ENCODE measurements at regions not wholly inside any gene's neighbourhood (a gene's known extent, or its start where the extent isn't known, plus 50 kb on each side); places are given as distances from the start of the nearest gene placed in this dataset.
"Not testable (repeated sequence)": the region's sequence is repeated elsewhere in the genome, so short reads cannot be mapped to it uniquely, and the experiment has no call there.

DNA sequence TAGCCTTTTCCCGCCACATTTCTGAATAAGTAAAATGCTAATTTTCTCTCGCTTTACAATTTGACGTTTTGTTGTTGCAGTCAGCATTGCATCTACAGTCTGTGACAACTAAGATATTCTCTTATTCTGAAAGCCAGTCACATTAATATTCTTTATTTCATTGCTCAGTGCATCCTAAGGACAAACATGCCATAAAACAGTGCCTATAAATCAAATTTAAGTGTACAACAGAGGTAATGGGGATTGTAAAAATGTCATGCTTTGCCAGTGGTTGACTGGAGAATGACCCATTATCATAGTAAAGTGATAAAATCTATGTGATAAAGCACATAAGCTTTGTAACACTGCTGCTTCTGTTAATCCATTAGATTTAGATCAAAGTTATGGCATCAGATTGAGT is 1850.0 kb upstream of the ACO1 start:
- no peaks in the 10 kb centered on the region for H3K36me3 Mint-ChIP-seq
- H3K4me1 Mint-ChIP-seq: no peaks in the 10 kb centered on the region
- H3K36me3 ChIP-seq (ENCODE audit: control insufficient read depth in 2 of 2, extremely low read depth in 1 of 2, insufficient read depth in 1 of 2, low read length in 1 of 2): no peaks in the 10 kb centered on the region
- ATAC-seq (replicated peaks in 1 of 4): no peak
- H3K4me3 ChIP-seq (ENCODE audit: control insufficient read depth in 1 of 2, extremely low read depth in 1 of 2, low read length in 1 of 2): no peak overlapping the region
- H3K27me3 ChIP-seq (replicated peaks in 1 of 2; ENCODE audit: control insufficient read depth in 2 of 2, extremely low read depth in 1 of 2, insufficient read depth in 2 of 2, low read length in 1 of 2): no peaks in the 10 kb centered on the region
- CTCF ChIA-PET: no interaction called here
- H3K27ac Mint-ChIP-seq: no peak overlapping the region
- no peaks in the 10 kb centered on the region for H3K4me1 ChIP-seq (ENCODE audit: control insufficient read depth in 1 of 2, extremely low read depth in 1 of 2, insufficient read depth in 2 of 2, low read length in 2 of 2)
- POLR2A ChIA-PET: no interaction called here
- no peak overlapping the region for H3K27ac ChIP-seq (ENCODE audit: low read length)
- H3K9me3 ChIP-seq: peaks cover 2% of the 10 kb centered on the region
- WGBS (ENCODE audit: insufficient coverage): 92% methylated on average over 3 of the region's 3 CpGs
- peaks cover 0 to 4% (median 2%) of the 10 kb centered on the region in 3 donors for H3K9me3 Mint-ChIP-seq
- no peak for DNase-seq
- no peak overlapping the region for H3K4me3 Mint-ChIP-seq
- no peaks in the 10 kb centered on the region for H3K27me3 Mint-ChIP-seq

DNA sequence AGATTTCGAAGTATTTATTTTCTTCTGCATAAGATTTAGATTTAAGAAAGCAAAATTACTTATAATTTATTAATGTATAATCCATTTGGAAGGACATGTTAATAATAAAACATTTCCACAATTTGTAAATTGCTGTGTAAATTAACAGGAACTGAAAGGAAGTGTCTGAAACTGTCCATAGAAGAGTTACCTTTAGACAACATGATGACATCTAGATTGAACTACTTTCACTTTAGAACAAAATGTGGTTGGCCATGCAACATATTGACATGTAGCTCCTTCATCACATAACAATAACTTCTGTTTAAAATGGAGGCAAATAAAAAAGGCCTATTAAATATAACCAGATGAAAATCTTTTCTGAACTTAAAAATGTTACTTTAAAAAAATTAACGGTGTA is 1849.5 kb upstream of the ACO1 start:
- WGBS (ENCODE audit: insufficient coverage): no CpG with 5 or more reads among the region's 2 CpGs
- Histone ChIP-seq H3K27me3 (replicated peaks in 1 of 2; ENCODE audit: control insufficient read depth in 2 of 2, extremely low read depth in 1 of 2, insufficient read depth in 2 of 2, low read length in 1 of 2) (no peaks in the 10 kb centered on the region), H3K36me3 (ENCODE audit: control insufficient read depth in 2 of 2, extremely low read depth in 1 of 2, insufficient read depth in 1 of 2, low read length in 1 of 2) (no peaks in the 10 kb centered on the region), H3K27ac (ENCODE audit: low read length) (no peak overlapping the region), H3K4me3 (ENCODE audit: control insufficient read depth in 1 of 2, extremely low read depth in 1 of 2, low read length in 1 of 2) (no peak overlapping the region), H3K9me3 (no peaks in the 10 kb centered on the region), H3K4me1 (ENCODE audit: control insufficient read depth in 1 of 2, extremely low read depth in 1 of 2, insufficient read depth in 2 of 2, low read length in 2 of 2) (no peaks in the 10 kb centered on the region)
- no peak overlapping the region for H3K4me3 Mint-ChIP-seq
- DNase-seq (no peak), ATAC-seq (replicated peaks in 1 of 4) (no peak)
- H3K27ac Mint-ChIP-seq: no peak overlapping the region
- no peaks in the 10 kb centered on the region for H3K36me3 Mint-ChIP-seq
- no peaks in the 10 kb centered on the region for H3K4me1 Mint-ChIP-seq
- H3K9me3 Mint-ChIP-seq: peaks cover 0 to 4% (median 2%) of the 10 kb centered on the region in 3 donors
- ChIA-PET CTCF (no interaction called here), POLR2A (no interaction called here)
- H3K27me3 Mint-ChIP-seq: no peaks in the 10 kb centered on the region

DNA sequence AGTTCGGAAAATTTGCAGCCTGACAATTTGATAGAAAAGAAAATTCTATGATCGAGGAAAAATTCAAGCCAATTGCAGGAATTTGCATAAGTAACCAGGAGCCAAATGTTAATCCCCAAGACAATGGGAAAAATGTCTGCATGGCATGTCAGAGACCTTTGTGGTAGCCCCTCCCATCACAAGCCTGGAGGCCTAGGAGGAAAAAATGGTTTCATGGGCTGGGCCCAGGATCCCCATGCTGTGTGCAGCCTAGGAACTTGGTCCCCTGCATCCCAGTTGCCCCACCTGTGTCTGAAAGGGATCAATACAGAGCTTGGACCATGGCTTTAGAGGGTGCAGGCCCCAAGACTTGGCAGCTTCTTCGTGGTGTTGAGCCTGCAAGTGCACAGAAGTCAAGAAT is 1847.9 kb upstream of the ACO1 start:
- ChIA-PET CTCF (no interaction called here), POLR2A (interaction anchor here in 1 of 2 donors (0.6 kb wide), 1 partner anchor 13 kb away, joined by 3 read pairs; no protein-coding TSS in a partner anchor)
- Histone ChIP-seq H3K9me3 (no peaks in the 10 kb centered on the region), H3K27me3 (replicated peaks in 1 of 2; ENCODE audit: control insufficient read depth in 2 of 2, extremely low read depth in 1 of 2, insufficient read depth in 2 of 2, low read length in 1 of 2) (no peaks in the 10 kb centered on the region), H3K36me3 (ENCODE audit: control insufficient read depth in 2 of 2, extremely low read depth in 1 of 2, insufficient read depth in 1 of 2, low read length in 1 of 2) (no peaks in the 10 kb centered on the region), H3K4me3 (ENCODE audit: control insufficient read depth in 1 of 2, extremely low read depth in 1 of 2, low read length in 1 of 2) (no peak overlapping the region), H3K4me1 (ENCODE audit: control insufficient read depth in 1 of 2, extremely low read depth in 1 of 2, insufficient read depth in 2 of 2, low read length in 2 of 2) (no peaks in the 10 kb centered on the region), H3K27ac (ENCODE audit: low read length) (no peak overlapping the region)
- no peaks in the 10 kb centered on the region for H3K27me3 Mint-ChIP-seq
- peaks cover 4 to 7% (median 6%) of the 10 kb centered on the region in 3 donors for H3K9me3 Mint-ChIP-seq
- H3K4me3 Mint-ChIP-seq: no peak overlapping the region
- 79% methylated on average over 3 of the region's 3 CpGs for WGBS (ENCODE audit: insufficient coverage)
- H3K4me1 Mint-ChIP-seq: no peaks in the 10 kb centered on the region
- ATAC-seq (replicated peaks in 1 of 4) (no peak), DNase-seq (no peak)
- no peaks in the 10 kb centered on the region for H3K36me3 Mint-ChIP-seq
- H3K27ac Mint-ChIP-seq: no peak overlapping the region

DNA sequence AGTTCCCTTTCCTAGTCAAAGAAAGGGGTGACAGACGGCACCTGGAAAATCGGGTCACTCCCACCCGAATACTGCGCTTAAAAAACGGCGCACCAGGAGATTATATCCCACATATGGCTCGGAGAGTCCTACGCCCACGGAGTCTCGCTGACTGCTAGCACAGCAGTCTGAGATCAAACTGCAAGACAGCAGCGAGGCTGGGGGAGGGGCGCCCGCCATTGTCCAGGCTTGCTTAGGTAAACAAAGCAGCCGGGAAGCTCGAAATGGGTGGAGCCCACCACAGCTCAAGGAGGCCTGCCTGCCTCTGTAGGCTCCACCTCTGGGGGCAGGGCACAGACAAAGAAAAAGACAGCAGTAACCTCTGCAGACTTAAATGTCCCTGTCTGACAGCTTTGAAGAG is 1844.7 kb upstream of the ACO1 start:
- DNase-seq; H3K27ac ChIP-seq (ENCODE audit: low read length); H3K36me3 ChIP-seq (ENCODE audit: control insufficient read depth in 2 of 2, extremely low read depth in 1 of 2, insufficient read depth in 1 of 2, low read length in 1 of 2); H3K36me3 Mint-ChIP-seq; H3K9me3 Mint-ChIP-seq; H3K9me3 ChIP-seq; H3K4me3 Mint-ChIP-seq; H3K4me1 Mint-ChIP-seq; H3K27ac Mint-ChIP-seq; H3K4me1 ChIP-seq (ENCODE audit: control insufficient read depth in 1 of 2, extremely low read depth in 1 of 2, insufficient read depth in 2 of 2, low read length in 2 of 2); CTCF ChIA-PET; POLR2A ChIA-PET; ATAC-seq (replicated peaks in 1 of 4); H3K27me3 Mint-ChIP-seq; H3K27me3 ChIP-seq (replicated peaks in 1 of 2; ENCODE audit: control insufficient read depth in 2 of 2, extremely low read depth in 1 of 2, insufficient read depth in 2 of 2, low read length in 1 of 2); H3K4me3 ChIP-seq (ENCODE audit: control insufficient read depth in 1 of 2, extremely low read depth in 1 of 2, low read length in 1 of 2): not testable (repeated sequence)
- WGBS (ENCODE audit: insufficient coverage): no CpG with 5 or more reads among the region's 15 CpGs

DNA sequence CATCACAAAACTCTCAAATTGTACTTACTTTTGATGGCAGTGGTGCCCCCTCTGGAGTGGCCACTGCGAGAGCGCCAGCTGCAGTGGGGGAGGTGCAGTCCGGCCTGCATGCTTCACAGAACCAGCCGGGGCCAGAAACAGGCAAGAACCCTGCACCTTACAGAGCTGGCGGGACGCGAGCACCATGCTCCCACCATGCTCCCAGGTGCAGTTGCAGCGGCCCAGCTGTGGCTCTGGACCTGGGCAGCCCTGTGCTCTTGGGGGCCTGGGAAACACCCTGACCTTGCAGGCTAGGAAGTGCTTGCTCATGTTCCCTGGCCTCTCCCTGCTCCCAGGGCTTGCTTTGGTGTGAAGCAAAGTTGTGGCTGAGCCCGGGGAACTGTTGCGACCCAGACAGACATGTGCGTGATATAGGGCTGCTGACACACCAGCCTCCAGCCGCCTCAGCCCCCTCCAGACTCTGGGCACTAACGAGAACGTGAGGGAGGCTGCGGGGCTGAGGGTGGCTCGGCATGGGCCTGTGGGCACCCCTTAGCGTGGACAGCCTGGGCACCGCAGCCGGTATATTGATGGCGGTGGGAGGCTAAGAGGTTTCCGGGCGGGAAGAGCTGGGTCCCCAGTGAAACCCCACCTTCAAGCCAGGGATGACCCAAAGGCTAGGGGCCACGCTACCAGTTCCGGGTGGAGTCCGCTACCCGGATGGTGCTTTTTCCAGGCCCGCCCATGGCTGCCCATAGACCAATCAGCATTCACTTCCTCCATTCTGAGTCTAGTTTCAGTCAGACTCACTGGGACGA is 1809.9 kb upstream of the ACO1 start:
- Histone ChIP-seq H3K36me3 (ENCODE audit: control insufficient read depth in 2 of 2, extremely low read depth in 1 of 2, insufficient read depth in 1 of 2, low read length in 1 of 2) (no peaks in the 10 kb centered on the region), H3K27me3 (replicated peaks in 1 of 2; ENCODE audit: control insufficient read depth in 2 of 2, extremely low read depth in 1 of 2, insufficient read depth in 2 of 2, low read length in 1 of 2) (no peaks in the 10 kb centered on the region), H3K4me1 (ENCODE audit: control insufficient read depth in 1 of 2, extremely low read depth in 1 of 2, insufficient read depth in 2 of 2, low read length in 2 of 2) (no peaks in the 10 kb centered on the region), H3K9me3 (no peaks in the 10 kb centered on the region), H3K27ac (ENCODE audit: low read length) (no peak overlapping the region), H3K4me3 (ENCODE audit: control insufficient read depth in 1 of 2, extremely low read depth in 1 of 2, low read length in 1 of 2) (no peak overlapping the region)
- H3K27ac Mint-ChIP-seq: no peak overlapping the region
- H3K27me3 Mint-ChIP-seq: no peaks in the 10 kb centered on the region
- no peak overlapping the region for H3K4me3 Mint-ChIP-seq
- POLR2A ChIA-PET: no interaction called here
- CTCF ChIA-PET: no interaction called here
- ATAC-seq (replicated peaks in 1 of 4) (no peak), DNase-seq (no peak)
- H3K4me1 Mint-ChIP-seq: no peaks in the 10 kb centered on the region
- no peaks in the 10 kb centered on the region for H3K36me3 Mint-ChIP-seq
- 89% methylated on average over 23 of the region's 28 CpGs for WGBS (ENCODE audit: insufficient coverage)
- peaks cover 0 to 6% (median 3%) of the 10 kb centered on the region in 3 donors for H3K9me3 Mint-ChIP-seq

DNA sequence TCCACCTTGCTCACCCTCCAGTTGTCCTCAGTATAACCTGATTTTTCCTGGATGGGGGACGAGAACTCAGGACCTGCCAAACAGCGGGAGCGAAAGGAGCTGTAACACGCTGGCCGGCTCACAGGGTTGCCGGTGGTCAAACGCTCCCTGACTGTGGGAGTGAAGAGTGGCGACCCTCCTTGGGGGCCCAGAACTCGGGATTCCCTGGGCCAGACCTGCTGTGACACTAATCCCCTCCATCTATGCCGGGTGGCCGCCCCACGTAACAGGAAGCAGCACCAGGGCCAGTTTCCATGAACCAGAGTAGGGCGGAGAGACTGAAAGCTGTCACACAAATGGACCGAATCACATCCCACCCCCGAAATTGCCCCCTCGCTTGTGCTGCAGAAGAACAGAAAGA is 1809.2 kb upstream of the ACO1 start:
- WGBS (ENCODE audit: insufficient coverage): 97% methylated on average over 7 of the region's 16 CpGs
- H3K36me3 Mint-ChIP-seq: no peaks in the 10 kb centered on the region
- H3K4me3 Mint-ChIP-seq: no peak overlapping the region
- Histone ChIP-seq H3K27me3 (replicated peaks in 1 of 2; ENCODE audit: control insufficient read depth in 2 of 2, extremely low read depth in 1 of 2, insufficient read depth in 2 of 2, low read length in 1 of 2) (no peaks in the 10 kb centered on the region), H3K9me3 (no peaks in the 10 kb centered on the region), H3K4me1 (ENCODE audit: control insufficient read depth in 1 of 2, extremely low read depth in 1 of 2, insufficient read depth in 2 of 2, low read length in 2 of 2) (no peaks in the 10 kb centered on the region), H3K27ac (ENCODE audit: low read length) (no peak overlapping the region), H3K4me3 (ENCODE audit: control insufficient read depth in 1 of 2, extremely low read depth in 1 of 2, low read length in 1 of 2) (no peak overlapping the region), H3K36me3 (ENCODE audit: control insufficient read depth in 2 of 2, extremely low read depth in 1 of 2, insufficient read depth in 1 of 2, low read length in 1 of 2) (no peaks in the 10 kb centered on the region)
- no peak overlapping the region for H3K27ac Mint-ChIP-seq
- peaks cover 0 to 4% (median 3%) of the 10 kb centered on the region in 3 donors for H3K9me3 Mint-ChIP-seq
- CTCF ChIA-PET: no interaction called here
- no peaks in the 10 kb centered on the region for H3K27me3 Mint-ChIP-seq
- no peak for DNase-seq
- no peaks in the 10 kb centered on the region for H3K4me1 Mint-ChIP-seq
- POLR2A ChIA-PET: interaction anchor here in 1 of 2 donors (0.6 kb wide), 1 partner anchor 8 kb away, joined by 4 read pairs; no protein-coding TSS in a partner anchor
- ATAC-seq (replicated peaks in 1 of 4): no peak

All from T-cell (primary cell).